Left renal cortex interstitium (tissue), 4 donors: ENCODE measurements at regions not wholly inside any gene's neighbourhood (a gene's known extent, or its start where the extent isn't known, plus 50 kb on each side); places are given as distances from the start of the nearest gene placed in this dataset.

Experiments
- DNase-seq, 4 donors: peaks; one replicate each; pipeline ENCODE4 v3.0.0-alpha.2; 2013; ENCODE audit warnings: low read depth in 4 of 4, low spot score in 2 of 4, missing footprints in 1 of 4

DNA sequence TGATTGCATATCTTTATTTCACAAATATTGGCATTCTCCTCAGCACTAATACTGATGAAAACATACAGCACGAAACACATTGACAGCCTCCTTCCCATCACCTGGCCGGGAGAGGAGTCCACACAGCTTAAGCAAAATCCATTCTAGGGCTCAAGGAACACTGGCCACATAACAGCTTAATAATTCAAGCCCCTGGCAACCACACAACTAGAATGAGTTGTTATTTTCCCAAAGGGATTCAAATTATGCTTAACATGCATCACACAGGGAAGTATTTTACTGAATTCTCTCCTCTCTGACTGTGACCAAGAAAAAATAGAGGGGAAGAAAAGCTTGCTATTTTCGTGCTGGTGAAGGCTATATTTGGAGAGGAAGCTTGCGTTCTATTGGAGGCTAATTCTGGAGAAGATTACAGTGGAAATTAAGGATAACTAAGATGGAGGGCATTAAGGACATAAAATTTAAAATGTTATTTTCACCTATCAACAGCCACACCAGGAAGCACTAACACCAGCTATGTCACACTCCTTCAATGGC, 198.5 kb downstream of the ADGRG6 start:
- no peak for DNase-seq

DNA sequence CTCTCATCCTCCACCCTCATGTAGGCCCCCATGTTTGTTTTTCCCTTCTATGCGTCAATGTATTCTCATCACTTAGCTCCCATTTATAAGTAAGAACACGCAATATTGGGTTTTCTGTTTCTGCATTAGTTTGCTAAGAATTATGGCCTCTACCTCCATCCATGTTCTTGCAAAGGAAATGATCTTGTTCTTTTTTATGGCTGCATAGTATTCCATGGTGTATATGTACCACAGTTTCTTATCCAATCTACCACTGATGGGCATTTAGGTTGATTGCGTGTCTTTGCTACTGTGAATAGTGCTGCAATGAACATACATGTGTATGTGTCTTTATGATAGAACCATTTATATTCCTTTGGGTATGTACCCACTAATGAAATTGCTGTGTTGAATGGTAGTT, 200.0 kb downstream of the ADGRG6 start:
- no peak for DNase-seq

DNA sequence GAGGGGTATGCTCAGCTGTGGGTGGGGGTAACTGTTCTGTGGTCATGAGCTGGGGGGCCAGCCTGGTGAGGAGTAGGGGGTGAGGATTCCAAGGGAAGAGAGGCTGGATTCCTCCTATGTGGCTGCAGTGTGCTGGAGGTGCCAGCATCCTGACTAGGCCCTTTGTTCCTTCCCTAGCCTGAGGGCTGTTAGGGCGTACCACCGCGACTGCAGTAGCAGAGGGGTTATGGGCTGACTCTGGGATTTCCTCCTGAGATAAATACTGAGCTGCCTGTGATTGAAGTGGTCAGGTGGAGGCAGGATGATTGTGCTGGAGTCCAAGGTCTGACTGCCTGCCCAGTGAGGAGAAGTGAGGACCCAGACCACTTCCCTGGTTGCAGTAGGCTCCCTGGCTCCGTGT, 205.3 kb downstream of the ADGRG6 start:
- DNase-seq = no peak

DNA sequence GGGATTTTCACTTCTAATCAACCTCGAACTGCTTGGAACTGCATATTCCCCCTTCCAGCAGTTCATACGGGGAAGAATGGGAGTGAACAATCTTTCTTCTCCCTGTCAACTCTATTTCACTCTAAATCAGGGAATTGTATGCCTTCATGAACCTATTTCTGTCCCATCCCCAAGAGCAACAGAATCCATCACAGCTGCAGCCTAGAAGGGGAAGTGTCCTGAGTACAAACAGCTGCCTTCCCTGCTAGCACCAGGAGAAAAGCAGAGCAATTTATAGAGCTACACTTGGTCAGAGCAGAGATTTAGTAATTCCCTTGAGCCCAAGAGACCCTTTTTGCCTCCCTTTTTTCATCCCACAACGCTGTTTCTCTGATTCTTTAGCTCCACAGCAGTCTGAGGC, 208.4 kb downstream of the ADGRG6 start:
- DNase-seq = no peak

DNA sequence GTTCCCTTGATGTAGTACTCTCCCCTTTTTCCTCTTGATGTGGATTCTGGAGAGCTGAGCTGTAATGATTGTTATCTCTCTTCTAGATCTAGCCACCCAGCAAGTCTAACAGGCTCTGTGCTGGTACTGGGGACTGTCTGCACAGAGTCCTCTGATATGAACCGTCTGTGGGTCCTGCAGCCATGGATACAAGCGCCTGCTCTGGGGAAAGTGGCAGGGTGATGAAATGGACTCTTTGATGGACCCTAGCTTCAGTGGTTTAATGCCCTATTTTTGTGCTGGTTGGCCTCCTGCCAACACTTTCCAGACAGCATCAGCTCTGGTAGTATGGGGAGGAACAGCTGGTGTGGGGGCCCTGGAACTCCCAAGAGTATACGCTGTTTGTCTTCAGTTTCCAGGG, 216.3 kb downstream of the ADGRG6 start:
- DNase-seq = no peak

DNA sequence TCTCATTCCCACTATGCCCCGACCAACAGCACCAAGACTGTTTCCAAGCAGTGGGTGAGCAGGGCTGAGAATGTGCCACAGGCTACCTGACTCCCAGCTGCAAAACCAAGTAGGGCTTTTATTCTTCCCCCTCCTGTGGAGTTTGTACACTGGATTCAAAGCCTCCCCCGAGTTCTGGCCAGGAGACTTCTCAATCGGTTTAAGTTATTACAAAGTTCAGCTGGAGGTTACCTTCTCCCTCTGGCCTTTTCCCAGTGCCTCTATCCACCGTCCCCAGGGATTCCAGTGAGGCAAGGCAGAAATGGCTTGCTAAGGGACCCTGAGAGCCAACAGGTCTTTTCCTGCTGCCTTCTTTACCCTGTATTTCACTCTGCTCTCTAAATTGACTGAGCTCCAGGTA, 217.0 kb downstream of the ADGRG6 start:
- DNase-seq = no peak

GRCh38 chr6:142521791-142522190, 220.0 kb downstream of the ADGRG6 start:
- DNase-seq = no peak

GRCh38 chr6:142523515-142524375, 221.9 kb downstream of the ADGRG6 start:
- DNase-seq = no peak

DNA sequence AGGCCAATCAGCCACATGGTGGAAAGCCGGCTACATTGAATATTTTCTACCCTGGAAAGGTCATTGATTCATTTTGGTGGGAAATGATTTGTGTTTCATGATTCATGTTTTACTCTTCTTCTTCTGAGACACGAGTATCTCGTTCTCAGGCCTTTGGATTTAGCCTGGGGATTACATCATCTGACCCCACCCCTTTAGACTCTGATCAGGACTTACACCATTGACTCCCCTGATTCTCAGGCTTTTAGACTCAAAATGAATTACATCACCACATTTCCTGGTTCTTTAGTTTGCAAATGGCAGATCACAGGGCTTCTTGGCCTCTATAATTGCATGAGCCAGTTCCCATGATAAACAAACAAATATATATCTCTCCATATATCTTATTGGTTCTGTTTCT, 228.8 kb downstream of the ADGRG6 start:
- no peak for DNase-seq

DNA sequence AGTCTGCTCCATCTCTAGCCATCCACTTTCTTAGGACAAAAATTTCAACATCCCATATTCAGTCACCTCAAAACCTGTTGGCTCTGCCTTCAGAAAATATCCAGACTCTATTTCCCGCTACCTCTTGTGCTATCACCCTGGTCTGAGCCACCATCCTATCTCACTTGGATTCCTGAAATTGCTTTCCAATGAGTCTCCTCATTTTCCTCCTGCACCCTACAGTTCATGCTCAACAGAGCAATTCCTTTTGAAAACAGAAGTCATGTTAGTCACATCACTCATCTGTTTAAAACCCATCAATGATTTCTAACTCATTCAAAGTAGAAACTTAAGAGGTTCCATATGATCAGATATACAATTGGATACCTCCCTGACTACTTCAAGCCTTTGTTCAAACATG, 229.9 kb downstream of the ADGRG6 start:
- no peak for DNase-seq

- no peak for DNase-seq
Observed at GRCh38 chr6:142534076-142534475, 232.3 kb downstream of the ADGRG6 start.

DNA sequence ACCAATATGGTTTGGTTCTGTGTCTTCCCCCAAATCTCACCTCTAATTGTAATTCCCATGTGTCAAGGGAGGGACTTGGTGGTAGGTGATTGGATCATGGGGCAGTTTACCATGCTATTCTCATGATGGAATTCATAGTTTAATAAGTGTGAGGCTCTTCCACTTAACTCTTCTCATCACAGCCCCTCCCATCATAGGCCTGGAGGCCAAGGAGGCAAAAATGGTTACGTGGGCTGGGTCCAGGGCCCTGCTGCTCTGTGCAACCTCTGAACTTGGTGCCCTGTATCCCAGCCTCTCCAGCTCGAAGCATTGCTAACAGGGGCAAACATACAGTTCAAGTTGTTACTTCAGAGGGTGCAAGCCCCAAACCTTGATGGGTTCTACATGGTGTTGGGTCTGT, 232.7 kb downstream of the ADGRG6 start:
- no peak for DNase-seq

DNA sequence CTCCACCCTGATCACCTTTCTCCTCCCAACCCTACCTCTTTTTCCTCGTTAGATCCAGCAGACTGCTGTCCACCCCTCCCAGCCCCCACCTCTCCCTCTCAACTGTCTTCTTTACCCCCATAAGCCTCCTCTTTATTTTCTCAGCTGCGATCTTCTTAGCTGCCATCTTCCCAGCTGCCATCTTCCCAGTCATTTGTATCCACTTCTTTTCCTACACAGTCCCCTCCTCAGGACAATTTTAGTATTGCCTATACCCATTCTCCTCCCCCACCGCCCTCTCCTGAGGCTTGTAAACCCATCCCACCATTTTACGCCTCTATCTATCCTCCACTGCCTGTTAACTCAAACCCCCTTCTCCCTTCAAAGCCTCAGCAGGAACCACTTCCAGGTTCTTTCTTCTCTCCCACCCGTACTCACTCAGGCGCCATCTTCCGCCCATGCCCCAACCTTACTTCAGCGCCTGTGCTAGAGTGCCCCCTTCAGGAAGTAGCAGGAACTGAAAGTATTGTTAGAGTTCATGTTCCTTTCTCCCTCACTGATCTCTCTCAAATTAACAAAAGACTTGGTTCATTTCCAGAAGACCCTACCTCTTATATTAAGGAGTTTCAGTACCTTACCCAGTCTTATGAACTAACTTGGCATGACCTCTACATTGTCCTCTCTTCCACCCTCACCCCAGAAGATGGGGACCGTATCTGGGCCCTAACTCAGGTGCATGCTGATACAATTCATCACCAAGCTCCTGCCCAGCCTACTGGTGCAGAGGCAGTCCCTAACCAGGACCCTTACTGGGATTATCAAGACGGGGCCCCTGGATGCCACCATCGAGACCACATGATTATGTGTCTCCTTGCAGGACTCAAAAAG, 236.0 kb downstream of the ADGRG6 start:
- DNase-seq = no peak

- no peak for DNase-seq
Observed at GRCh38 chr6:142542704-142543233, 241.0 kb downstream of the ADGRG6 start.

DNA sequence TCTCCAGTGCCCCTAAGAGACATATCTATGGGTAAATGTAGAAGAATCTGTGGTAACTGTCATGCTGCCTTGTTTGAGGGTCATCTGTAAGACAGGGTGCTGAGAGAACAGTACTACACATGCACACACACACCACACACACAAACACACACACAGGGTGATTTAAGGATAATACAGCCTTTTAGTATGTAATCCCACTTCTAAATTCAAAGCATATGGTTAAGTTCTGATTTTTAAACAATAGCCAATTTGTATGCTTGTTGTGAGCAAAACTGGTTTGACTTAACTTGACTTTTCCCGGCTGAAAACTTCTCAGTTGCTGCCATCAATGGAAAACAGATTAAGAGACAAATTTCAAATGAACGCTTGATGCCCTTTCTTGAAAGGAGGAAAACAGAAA, 241.8 kb downstream of the ADGRG6 start:
- no peak for DNase-seq

DNA sequence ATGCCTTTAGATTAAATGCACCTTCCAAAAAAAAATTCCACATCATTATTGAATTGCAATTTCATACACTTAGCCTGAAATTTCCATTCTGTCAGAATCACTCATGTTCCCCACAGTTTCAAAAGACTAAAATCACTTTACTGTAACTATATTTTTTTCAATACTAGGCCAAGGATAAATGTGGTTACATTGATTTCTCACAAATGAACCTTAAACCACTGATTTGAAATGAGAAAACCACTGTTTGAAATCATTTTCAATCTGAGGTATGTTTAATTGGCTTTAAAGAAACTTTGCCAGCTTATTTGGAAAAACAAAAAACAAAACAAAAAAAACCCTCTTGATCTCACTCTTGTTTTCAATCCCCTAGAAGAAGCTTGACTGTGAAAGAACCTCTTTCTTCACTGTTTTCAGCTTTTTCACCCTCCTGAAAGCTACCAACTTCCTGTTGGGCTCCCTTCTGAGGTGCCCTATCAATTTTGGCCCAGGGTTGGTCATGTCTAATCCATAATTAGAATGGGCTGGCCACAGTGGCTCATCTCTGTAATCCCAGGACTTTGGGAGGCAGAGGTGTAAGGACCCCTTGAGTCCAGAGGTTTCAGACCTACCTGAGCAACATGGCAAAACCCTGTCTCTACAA, 242.5 kb downstream of the ADGRG6 start:
- no peak for DNase-seq

DNA sequence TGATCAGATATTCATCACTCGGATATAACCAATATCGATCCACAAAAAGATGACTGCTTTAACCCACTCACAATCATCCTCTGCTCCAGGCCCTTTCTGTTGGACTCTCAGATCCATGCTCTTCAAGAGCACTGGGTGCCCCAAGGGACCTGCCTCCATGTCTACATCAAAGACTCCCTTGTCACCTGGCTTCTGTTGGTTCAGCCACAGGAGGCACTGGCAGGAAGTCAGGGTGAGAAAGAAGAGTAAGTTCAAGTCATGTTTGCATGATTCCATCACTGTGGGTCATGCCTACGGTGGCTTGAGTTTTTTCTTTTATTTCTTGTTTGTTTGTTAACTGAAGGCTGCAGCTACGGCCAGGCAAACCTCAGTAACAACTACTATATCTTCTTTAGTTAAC, 243.3 kb downstream of the ADGRG6 start:
- DNase-seq = no peak

DNA sequence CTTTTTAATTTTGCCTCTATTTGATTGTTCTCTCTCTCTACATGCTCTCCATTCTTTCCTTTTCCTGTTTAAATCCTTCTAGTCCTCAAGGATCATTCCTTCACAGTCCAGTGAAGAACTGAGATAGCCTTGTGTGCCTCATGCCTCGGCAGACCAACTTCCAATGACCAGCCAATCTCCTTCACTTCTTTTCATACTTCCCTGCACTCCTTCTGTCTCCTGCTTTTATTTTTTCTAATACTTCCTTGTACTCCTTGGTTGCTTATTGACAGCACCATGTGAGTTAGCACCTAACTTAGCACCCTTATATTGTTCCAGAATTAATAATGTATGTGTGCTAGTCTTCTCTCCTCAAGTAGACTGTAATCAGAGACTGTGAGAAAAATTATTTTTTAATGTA, 246.8 kb downstream of the ADGRG6 start:
- DNase-seq = no peak

DNA sequence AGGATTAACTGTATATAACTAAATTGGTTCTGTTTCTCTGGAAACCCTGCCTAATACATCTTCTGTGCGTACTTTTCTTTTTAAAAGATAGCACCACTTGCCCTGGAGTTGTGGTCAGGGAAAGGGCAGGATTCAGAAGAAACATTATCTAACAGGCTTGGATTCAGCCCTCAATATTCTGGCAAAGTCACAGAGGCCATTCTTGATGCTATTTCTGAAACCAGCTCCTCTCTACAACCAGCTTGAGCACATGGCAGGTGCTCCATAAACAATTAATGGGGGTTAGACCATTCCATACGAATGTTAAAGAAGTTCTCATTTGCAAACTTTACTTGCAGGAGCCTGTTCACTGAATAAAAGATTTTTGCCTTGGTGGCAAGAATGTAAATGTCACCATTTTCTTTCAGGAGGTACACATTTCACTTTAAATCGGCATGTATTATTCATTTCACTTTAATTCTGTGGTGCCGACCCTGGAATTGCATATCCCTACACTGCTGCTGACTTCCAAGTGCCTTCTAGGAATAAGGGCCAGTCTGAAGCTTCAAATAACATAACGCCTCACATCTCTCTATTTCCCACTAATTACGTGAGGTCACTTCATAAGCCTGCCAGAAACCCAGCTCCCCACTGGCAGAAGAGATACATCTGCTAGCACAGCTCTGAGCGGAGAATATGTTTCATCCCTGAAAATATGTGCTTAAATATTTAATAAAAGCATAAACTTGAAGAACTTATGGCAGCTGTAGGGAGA, 248.7 kb downstream of the ADGRG6 start:
- DNase-seq = no peak

GRCh38 chr6:142551274-142551811, 249.5 kb downstream of the ADGRG6 start:
- DNase-seq = no peak
